ENCODE measurements at regions not wholly inside any gene's neighbourhood (a gene's known extent, or its start where the extent isn't known, plus 50 kb on each side); places are given as distances from the start of the nearest gene placed in this dataset.

GRCh38 chr4:19417256-19417655 is 834.4 kb upstream of the SLIT2 start:
- TF ChIP-seq CTCF (IDR thresholded peaks at IDR 0.05): no peak
- TF ChIP-seq POLR2A (IDR thresholded peaks at IDR 0.05): no peak

All from esophagus squamous epithelium (tissue), 4 donors.